ENCODE measurements at regions not wholly inside any gene's neighbourhood (a gene's known extent, or its start where the extent isn't known, plus 50 kb on each side); places are given as distances from the start of the nearest gene placed in this dataset.
"Not testable (repeated sequence)": the region's sequence is repeated elsewhere in the genome, so short reads cannot be mapped to it uniquely, and the experiment has no call there.

DNA sequence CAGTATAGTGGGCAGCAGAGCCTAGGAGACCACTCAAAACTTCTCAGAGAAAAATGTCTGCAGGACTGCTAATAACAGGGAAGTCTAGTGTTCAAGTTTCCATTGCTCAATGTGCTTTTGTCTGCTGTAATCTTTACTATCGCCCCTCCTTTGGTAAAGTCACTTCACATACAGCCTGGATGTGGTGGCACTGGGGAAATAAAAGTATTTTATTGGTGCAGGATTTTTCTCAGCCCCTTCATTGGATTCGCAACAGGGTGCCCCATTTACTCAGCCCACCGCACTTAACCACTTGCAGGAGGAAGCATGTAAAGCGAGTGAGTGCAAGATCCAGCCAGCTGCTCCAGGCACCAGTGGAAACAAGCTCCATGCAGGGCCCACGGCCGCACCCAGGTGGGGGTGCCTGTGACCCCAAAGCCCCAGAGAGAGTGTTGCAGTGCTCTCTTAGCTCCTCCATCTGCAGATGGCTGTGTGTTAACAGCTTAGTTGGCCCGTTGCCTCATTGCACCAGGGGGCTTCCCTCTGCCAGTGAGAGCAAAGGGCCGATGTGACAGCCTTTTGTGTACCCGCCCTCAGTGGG lies 163.5 kb upstream of the TMEM72 start:
- H3K27me3 Mint-ChIP-seq (ENCODE audit: insufficient read depth, unreplicated experiment) = peaks cover 18% of the 10 kb centered on the region

GRCh38 chr10:44749151-44749550 lies 162.0 kb upstream of the TMEM72 start:
- Mint-ChIP-seq H3K4me1 (ENCODE audit: low read depth, unreplicated experiment) (peaks cover 14% of the 10 kb centered on the region), H3K9me3 (ENCODE audit: unreplicated experiment) (peaks cover 7% of the 10 kb centered on the region), H3K27me3 (ENCODE audit: insufficient read depth, unreplicated experiment) (peaks cover 22% of the 10 kb centered on the region), H3K27ac (ENCODE audit: unreplicated experiment) (no peak overlapping the region), H3K4me3 (ENCODE audit: unreplicated experiment) (no peak overlapping the region), H3K36me3 (ENCODE audit: insufficient read depth, unreplicated experiment) (no peaks in the 10 kb centered on the region)
- TF ChIP-seq CTCF (IDR thresholded peaks at IDR 0.05; ENCODE audit: insufficient read depth in 1 of 2, low read depth in 1 of 2, low read length in 1 of 2, severe bottlenecking in 1 of 2, unreplicated experiment in 1 of 2) = no peak
- H3K36me3 ChIP-seq (ENCODE audit: control insufficient read depth, insufficient read depth, low read length) = no peaks in the 10 kb centered on the region
- ChIA-PET POLR2A (no interaction called here), CTCF (no interaction called here)
- intact Hi-C loops (cut with micrococcal nuclease; ENCODE audit: unreplicated experiment) = no loop called here
- no TSS peak for BruUV-seq (replicated peaks)
- H3K9me3 ChIP-seq = no peaks in the 10 kb centered on the region
- no peak overlapping the region for H3K4me3 ChIP-seq (ENCODE audit: low read depth, low read length)
- 0 out of 2 replicates have a peak, but pooled peaks cover 10% of the 10 kb centered on the region for H3K4me1 ChIP-seq
- peaks cover 2% of the 10 kb centered on the region; the same call in 1 of the 2 replicates for H3K27me3 ChIP-seq (replicated peaks; ENCODE audit: control insufficient read depth, insufficient read depth, low read length)
- no peak for DNase-seq

More for the DNA sequence above, 163.5 kb upstream of the TMEM72 start:
- no peak overlapping the region for H3K4me3 ChIP-seq (ENCODE audit: low read depth, low read length)
- no peak overlapping the region for H3K4me3 Mint-ChIP-seq (ENCODE audit: unreplicated experiment)
- ChIA-PET POLR2A (no interaction called here), CTCF (no interaction called here)
- no peaks in the 10 kb centered on the region for H3K9me3 ChIP-seq
- BruUV-seq (replicated peaks) = no TSS peak
- H3K36me3 Mint-ChIP-seq (ENCODE audit: insufficient read depth, unreplicated experiment) = no peaks in the 10 kb centered on the region
- peaks cover 14% of the 10 kb centered on the region for H3K4me1 Mint-ChIP-seq (ENCODE audit: low read depth, unreplicated experiment)
- no peaks in the 10 kb centered on the region for H3K36me3 ChIP-seq (ENCODE audit: control insufficient read depth, insufficient read depth, low read length)
- TF ChIP-seq CTCF (IDR thresholded peaks at IDR 0.05; ENCODE audit: insufficient read depth in 1 of 2, low read depth in 1 of 2, low read length in 1 of 2, severe bottlenecking in 1 of 2, unreplicated experiment in 1 of 2) = no peak
- intact Hi-C loops (cut with micrococcal nuclease; ENCODE audit: unreplicated experiment) = no loop called here
- H3K4me1 ChIP-seq = 0 out of 2 replicates have a peak, but pooled peaks cover 10% of the 10 kb centered on the region
- peaks cover 2% of the 10 kb centered on the region; the same call in 1 of the 2 replicates for H3K27me3 ChIP-seq (replicated peaks; ENCODE audit: control insufficient read depth, insufficient read depth, low read length)
- H3K27ac Mint-ChIP-seq (ENCODE audit: unreplicated experiment) = no peak overlapping the region
- H3K9me3 Mint-ChIP-seq (ENCODE audit: unreplicated experiment) = peaks cover 7% of the 10 kb centered on the region
- DNase-seq = no peak

DNA sequence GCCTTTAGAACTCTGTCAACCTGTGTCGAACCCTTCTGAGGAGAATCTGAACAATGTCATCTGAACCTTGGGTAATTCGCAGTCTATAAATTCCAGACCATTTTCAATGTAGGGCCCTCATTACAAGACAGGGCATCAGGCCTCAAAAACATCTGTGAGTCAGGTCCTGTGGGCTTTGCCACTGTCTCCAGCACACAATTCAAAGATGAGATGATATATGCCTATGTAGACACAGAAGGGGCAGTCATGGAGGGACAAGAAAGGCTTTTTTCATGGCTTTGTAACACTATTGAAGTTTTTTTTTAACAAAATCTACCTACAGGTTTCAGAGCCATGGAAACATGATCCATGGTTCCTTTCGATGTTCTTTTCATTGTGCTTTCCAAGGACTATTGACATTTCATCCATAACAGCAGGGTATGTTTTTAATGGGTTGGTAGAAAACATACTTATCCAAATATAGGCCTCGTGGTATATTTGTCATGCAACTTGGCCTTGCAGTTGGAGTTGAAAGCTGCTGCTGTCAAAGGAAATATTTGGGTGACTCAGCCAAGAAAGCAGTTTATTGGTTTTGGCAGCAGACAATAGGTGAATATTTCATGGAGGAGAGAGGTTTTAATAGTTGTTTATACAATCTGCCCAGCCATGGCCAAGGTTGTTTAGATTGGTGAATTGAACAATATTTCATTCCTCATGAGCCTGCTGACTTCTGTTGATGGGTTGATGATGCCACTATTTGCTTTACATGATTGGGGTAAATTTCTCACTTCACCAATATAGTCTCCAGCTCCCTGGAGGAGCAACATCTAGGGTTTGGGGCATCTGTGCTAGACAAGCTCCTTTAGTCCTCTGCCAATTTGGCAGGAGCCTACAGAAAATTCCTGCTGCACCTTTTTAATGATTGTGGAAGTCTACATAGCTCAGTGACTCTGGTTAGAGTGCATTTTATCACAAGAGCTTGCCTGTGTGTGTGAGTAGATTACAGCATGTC lies 158.4 kb upstream of the TMEM72 start:
- TF ChIP-seq CTCF (IDR thresholded peaks at IDR 0.05; ENCODE audit: insufficient read depth in 1 of 2, low read depth in 1 of 2, low read length in 1 of 2, severe bottlenecking in 1 of 2, unreplicated experiment in 1 of 2) = no peak
- peaks cover 2% of the 10 kb centered on the region; the same call in 1 of the 2 replicates for H3K27me3 ChIP-seq (replicated peaks; ENCODE audit: control insufficient read depth, insufficient read depth, low read length)
- Mint-ChIP-seq H3K4me1 (ENCODE audit: low read depth, unreplicated experiment) (no peaks in the 10 kb centered on the region), H3K4me3 (ENCODE audit: unreplicated experiment) (no peak overlapping the region), H3K9me3 (ENCODE audit: unreplicated experiment) (peaks cover 7% of the 10 kb centered on the region), H3K27me3 (ENCODE audit: insufficient read depth, unreplicated experiment) (peaks cover 20% of the 10 kb centered on the region), H3K36me3 (ENCODE audit: insufficient read depth, unreplicated experiment) (no peaks in the 10 kb centered on the region), H3K27ac (ENCODE audit: unreplicated experiment) (no peak overlapping the region)
- H3K4me3 ChIP-seq (ENCODE audit: low read depth, low read length) = no peak overlapping the region
- 0 out of 2 replicates have a peak, but pooled peaks cover 6% of the 10 kb centered on the region for H3K4me1 ChIP-seq
- no peaks in the 10 kb centered on the region for H3K9me3 ChIP-seq
- H3K36me3 ChIP-seq (ENCODE audit: control insufficient read depth, insufficient read depth, low read length) = no peaks in the 10 kb centered on the region
- no TSS peak for BruUV-seq (replicated peaks)
- intact Hi-C loops (cut with micrococcal nuclease; ENCODE audit: unreplicated experiment) = no loop called here
- POLR2A ChIA-PET = no interaction called here
- DNase-seq = no peak
- CTCF ChIA-PET = no interaction called here

DNA sequence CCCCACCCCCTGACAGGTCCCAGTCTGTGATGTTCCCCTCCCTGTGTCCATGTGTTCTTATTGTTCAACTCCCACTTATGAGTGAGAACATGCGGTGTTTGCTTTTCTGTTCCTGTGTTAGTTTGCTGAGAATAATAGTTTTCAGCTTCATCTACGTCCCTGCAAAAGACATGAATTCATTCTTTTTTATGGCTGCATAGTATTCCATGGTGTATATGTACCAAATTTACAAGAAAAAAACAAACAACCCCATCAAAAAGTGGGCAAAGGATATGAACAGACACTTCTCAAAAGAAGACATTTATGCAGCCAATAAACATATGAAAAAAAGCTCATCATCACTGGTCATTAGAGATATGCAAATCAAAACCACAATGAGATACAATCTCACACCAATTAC lies 156.8 kb upstream of the TMEM72 start:
- H3K9me3 ChIP-seq; POLR2A ChIA-PET; H3K9me3 Mint-ChIP-seq (ENCODE audit: unreplicated experiment); H3K4me3 ChIP-seq (ENCODE audit: low read depth, low read length); DNase-seq; H3K4me3 Mint-ChIP-seq (ENCODE audit: unreplicated experiment); H3K27ac Mint-ChIP-seq (ENCODE audit: unreplicated experiment); intact Hi-C loops (cut with micrococcal nuclease; ENCODE audit: unreplicated experiment); H3K4me1 Mint-ChIP-seq (ENCODE audit: low read depth, unreplicated experiment); H3K36me3 ChIP-seq (ENCODE audit: control insufficient read depth, insufficient read depth, low read length); H3K36me3 Mint-ChIP-seq (ENCODE audit: insufficient read depth, unreplicated experiment); H3K4me1 ChIP-seq; BruUV-seq (replicated peaks); H3K27me3 ChIP-seq (replicated peaks; ENCODE audit: control insufficient read depth, insufficient read depth, low read length); CTCF ChIA-PET: not testable (repeated sequence)
- H3K27me3 Mint-ChIP-seq (ENCODE audit: insufficient read depth, unreplicated experiment) = peaks cover 24% of the 10 kb centered on the region

All from Caco-2 (cell line).